Mesenchymal stem cell (in vitro differentiated cells and primary cell): ENCODE measurements at regions not wholly inside any gene's neighbourhood (a gene's known extent, or its start where the extent isn't known, plus 50 kb on each side); places are given as distances from the start of the nearest gene placed in this dataset.
"Not testable (repeated sequence)": the region's sequence is repeated elsewhere in the genome, so short reads cannot be mapped to it uniquely, and the experiment has no call there.

Experiments
- DNase-seq: peaks from one replicate; pipeline ENCODE4 v3.0.0-alpha.2; 2013
- H2AFZ ChIP-seq: one replicate; pipeline ENCODE4 v1.6.1; 2013; ENCODE audit warnings: low read depth, mild to moderate bottlenecking, control low read depth, inconsistent platforms, low read length, moderate library complexity
- H2AK5ac ChIP-seq: 2 replicates; pipeline ENCODE4 v1.6.1; 2013; ENCODE audit warnings: low read length, moderate library complexity, mild to moderate bottlenecking, inconsistent platforms; ENCODE audit not compliant: severe bottlenecking
- H2BK120ac ChIP-seq: one replicate; pipeline ENCODE4 v1.6.1; 2013; ENCODE audit warnings: low read depth, mild to moderate bottlenecking, inconsistent platforms, low read length, moderate library complexity
- H2BK12ac ChIP-seq, 2 experiments: one replicate each; pipeline ENCODE4 v1.6.1; 2013; ENCODE audit warnings: inconsistent platforms in 2 of 2, low read length in 2 of 2, mild to moderate bottlenecking in 2 of 2, moderate library complexity in 2 of 2, control low read depth in 1 of 2
- H2BK15ac ChIP-seq: one replicate; pipeline ENCODE4 v1.6.1; 2013; ENCODE audit warnings: mild to moderate bottlenecking, low read depth, inconsistent platforms; ENCODE audit not compliant: poor library complexity, severe bottlenecking
- H2BK5ac ChIP-seq: 2 replicates; pipeline ENCODE4 v1.6.1; 2013; ENCODE audit warnings: low read depth, mild to moderate bottlenecking, low read length, control low read depth, inconsistent platforms; ENCODE audit not compliant: poor library complexity, severe bottlenecking
- H3K14ac ChIP-seq, 2 experiments: one replicate each; pipeline ENCODE4 v1.6.1; 2013; ENCODE audit warnings: inconsistent platforms in 2 of 2, low read length in 2 of 2, control low read depth in 1 of 2, mild to moderate bottlenecking in 1 of 2, moderate library complexity in 1 of 2
- H3K18ac ChIP-seq, 2 experiments: one replicate each; pipeline ENCODE4 v1.6.1; 2013; ENCODE audit warnings: inconsistent platforms in 2 of 2, low read length in 2 of 2, control low read depth in 1 of 2, low read depth in 1 of 2, mild to moderate bottlenecking in 1 of 2
- H3K23ac ChIP-seq, 2 experiments: one replicate each; pipeline ENCODE4 v1.6.1; 2013; ENCODE audit warnings: inconsistent platforms in 2 of 2, low read length in 2 of 2, mild to moderate bottlenecking in 2 of 2, moderate library complexity in 2 of 2, control low read depth in 1 of 2
- H3K27ac ChIP-seq: 2 replicates; pipeline ENCODE4 v1.5.1; 2013; ENCODE audit warnings: mild to moderate bottlenecking, moderate library complexity, low read length, control low read depth, inconsistent platforms; ENCODE audit not compliant: poor library complexity, severe bottlenecking
- H3K27me3 ChIP-seq, 2 experiments: 2 replicates each; pipeline versions ENCODE4 v1.6.1 to v1.7.0; 2013; ENCODE audit warnings: low read length in 2 of 2, mild to moderate bottlenecking in 2 of 2, moderate library complexity in 2 of 2, control low read depth in 1 of 2, inconsistent platforms in 1 of 2; ENCODE audit not compliant: control insufficient read depth in 1 of 2, insufficient read depth in 1 of 2
- H3K36me3 ChIP-seq, 2 experiments: 2 replicates each; pipeline versions ENCODE4 v1.6.1 to v1.7.0; 2013; ENCODE audit warnings: low read length in 2 of 2, control low read depth in 1 of 2, inconsistent platforms in 1 of 2, low read depth in 1 of 2, mild to moderate bottlenecking in 1 of 2; ENCODE audit not compliant: insufficient read depth in 2 of 2, control insufficient read depth in 1 of 2
- H3K4ac ChIP-seq, 2 experiments: one replicate each; pipeline ENCODE4 v1.6.1; 2013; ENCODE audit warnings: inconsistent platforms in 2 of 2, low read length in 2 of 2, mild to moderate bottlenecking in 2 of 2, moderate library complexity in 2 of 2, control low read depth in 1 of 2, low read depth in 1 of 2
- H3K4me1 ChIP-seq: 2 replicates; pipeline ENCODE4 v1.6.1; 2013; ENCODE audit warnings: low read depth, low read length, control low read depth; ENCODE audit not compliant: control insufficient read depth, insufficient read depth
- H3K4me2 ChIP-seq: 2 replicates; pipeline ENCODE4 v1.6.1; 2013; ENCODE audit warnings: low read length, mild to moderate bottlenecking, inconsistent platforms; ENCODE audit not compliant: poor library complexity, severe bottlenecking
- H3K4me3 ChIP-seq, 2 experiments: 2 replicates each; pipeline versions ENCODE4 v1.5.1 to v1.7.0; 2013; ENCODE audit warnings: low read length in 2 of 2, mild to moderate bottlenecking in 2 of 2, control low read depth in 1 of 2, low read depth in 1 of 2; ENCODE audit not compliant: insufficient read depth in 1 of 2
- H3K79me1 ChIP-seq: replicated peaks from 2 replicates; pipeline ENCODE4 v1.6.1; 2013; ENCODE audit warnings: mild to moderate bottlenecking, control low read depth, low read length, inconsistent platforms; ENCODE audit not compliant: poor library complexity, severe bottlenecking
- H3K9ac ChIP-seq: 2 replicates; pipeline ENCODE4 v1.7.0; 2013; ENCODE audit warnings: mild to moderate bottlenecking, low read length, moderate library complexity
- H3K9me3 ChIP-seq: 2 replicates; pipeline ENCODE4 v1.7.0; 2013; ENCODE audit warnings: mild to moderate bottlenecking, low read length; ENCODE audit not compliant: control insufficient read depth
- H4K8ac ChIP-seq: one replicate; pipeline ENCODE4 v1.6.1; 2013; ENCODE audit warnings: inconsistent platforms, mild to moderate bottlenecking, low read length, moderate library complexity
- H4K91ac ChIP-seq: one replicate; pipeline ENCODE4 v1.6.1; 2013; ENCODE audit warnings: mild to moderate bottlenecking, low read length, inconsistent platforms
- WGBS: methylation state at CpG from one replicate; pipeline ENCODE4 v1.1.7; 2013; ENCODE audit warnings: mixed read lengths; 5-methylcytosine and 5-hydroxymethylcytosine counted together

GRCh38 chr2:200109421-200109820, 154.0 kb downstream of the MAIP1 start:
- Histone ChIP-seq H3K4me2 (no peak overlapping the region), H3K79me1 (no peaks in the 10 kb centered on the region)

GRCh38 chr2:200110381-200110780, 155.0 kb downstream of the MAIP1 start:
- no peak overlapping the region for H2BK12ac ChIP-seq
- no peak overlapping the region for H4K91ac ChIP-seq
- H3K79me1 ChIP-seq = no peaks in the 10 kb centered on the region
- no peak overlapping the region for H2AK5ac ChIP-seq
- DNase-seq = no peak
- H3K27me3 ChIP-seq = no peaks in the 10 kb centered on the region
- no peak overlapping the region for H3K9ac ChIP-seq
- no peak overlapping the region for H2AFZ ChIP-seq
- H3K4ac ChIP-seq = no peak overlapping the region
- H3K23ac ChIP-seq = no peak overlapping the region
- H3K9me3 ChIP-seq = no peaks in the 10 kb centered on the region
- H3K4me3 ChIP-seq = no peak overlapping the region
- H3K27ac ChIP-seq = no peak overlapping the region
- no peak overlapping the region for H2BK15ac ChIP-seq
- H2BK5ac ChIP-seq = no peak overlapping the region
- H3K14ac ChIP-seq = no peak overlapping the region
- H3K36me3 ChIP-seq = no peaks in the 10 kb centered on the region
- no peak overlapping the region for H3K18ac ChIP-seq
- H4K8ac ChIP-seq = no peak overlapping the region
- no peak overlapping the region for H2BK120ac ChIP-seq
- no peak overlapping the region for H3K4me2 ChIP-seq
- no peaks in the 10 kb centered on the region for H3K4me1 ChIP-seq

More at GRCh38 chr2:200109421-200109820, 154.0 kb downstream of the MAIP1 start:
- H2BK15ac ChIP-seq = no peak overlapping the region
- no peaks in the 10 kb centered on the region for H3K9me3 ChIP-seq
- H3K9ac ChIP-seq = no peak overlapping the region
- H2BK5ac ChIP-seq = no peak overlapping the region
- H3K4me3 ChIP-seq = no peak overlapping the region
- H2BK120ac ChIP-seq = no peak overlapping the region
- no peak overlapping the region for H2AFZ ChIP-seq
- H2BK12ac ChIP-seq = no peak overlapping the region
- no peak overlapping the region for H2AK5ac ChIP-seq
- no peaks in the 10 kb centered on the region for H3K4me1 ChIP-seq
- H3K14ac ChIP-seq = no peak overlapping the region
- no CpG with 5 or more reads among the region's 3 CpGs for WGBS
- H3K4ac ChIP-seq = no peak overlapping the region
- no peaks in the 10 kb centered on the region for H3K36me3 ChIP-seq
- H3K27ac ChIP-seq = no peak overlapping the region
- H4K8ac ChIP-seq = no peak overlapping the region
- DNase-seq = no peak
- no peak overlapping the region for H3K23ac ChIP-seq
- no peak overlapping the region for H3K18ac ChIP-seq
- no peak overlapping the region for H4K91ac ChIP-seq
- no peaks in the 10 kb centered on the region for H3K27me3 ChIP-seq

- DNase-seq, H3K4me2 ChIP-seq, H3K27me3 ChIP-seq, H3K27ac ChIP-seq, H4K91ac ChIP-seq, H3K14ac ChIP-seq, H2BK12ac ChIP-seq, H3K79me1 ChIP-seq, H3K23ac ChIP-seq, H2AFZ ChIP-seq, H3K18ac ChIP-seq, H3K9ac ChIP-seq, H2BK5ac ChIP-seq, H3K4me1 ChIP-seq, H2BK120ac ChIP-seq, H3K4me3 ChIP-seq, H2BK15ac ChIP-seq, H3K4ac ChIP-seq, H3K36me3 ChIP-seq, H4K8ac ChIP-seq, H2AK5ac ChIP-seq, H3K9me3 ChIP-seq: not testable (repeated sequence)
- WGBS = 89% methylated on average over 7 of the region's 8 CpGs
These were observed 157.8 kb downstream of the MAIP1 start for GRCh38 chr2:200113016-200113799.

- no peak overlapping the region for H2BK12ac ChIP-seq
- WGBS = 100% methylated on average over 2 of the region's 2 CpGs
- no peaks in the 10 kb centered on the region for H3K36me3 ChIP-seq
- H3K18ac ChIP-seq = no peak overlapping the region
- no peaks in the 10 kb centered on the region for H3K79me1 ChIP-seq
- DNase-seq = no peak
- H3K27ac ChIP-seq = no peak overlapping the region
- H3K4me3 ChIP-seq = no peak overlapping the region
- H3K27me3 ChIP-seq = no peaks in the 10 kb centered on the region
- no peak overlapping the region for H3K9ac ChIP-seq
- H2BK5ac ChIP-seq = no peak overlapping the region
- no peak overlapping the region for H2AK5ac ChIP-seq
- no peaks in the 10 kb centered on the region for H3K9me3 ChIP-seq
- H3K4ac ChIP-seq = no peak overlapping the region
- no peak overlapping the region for H3K14ac ChIP-seq
- H4K91ac ChIP-seq = no peak overlapping the region
- no peak overlapping the region for H3K4me2 ChIP-seq
- no peak overlapping the region for H2BK120ac ChIP-seq
- H3K23ac ChIP-seq = no peak overlapping the region
- no peak overlapping the region for H4K8ac ChIP-seq
- H2BK15ac ChIP-seq = no peak overlapping the region
- no peaks in the 10 kb centered on the region for H3K4me1 ChIP-seq
- H2AFZ ChIP-seq = no peak overlapping the region
These were observed 163.9 kb downstream of the MAIP1 start for GRCh38 chr2:200119236-200119635.
